Panc1 (cell line): ENCODE measurements at regions not wholly inside any gene's neighbourhood (a gene's known extent, or its start where the extent isn't known, plus 50 kb on each side); places are given as distances from the start of the nearest gene placed in this dataset.

Source experiments
- POLR2AphosphoS5 ChIP-seq: IDR thresholded peaks from 2 replicates; pipeline ENCODE4 v1.6.1; 2012; ENCODE audit warnings: mild to moderate bottlenecking, low read depth, low read length, moderate library complexity
- SIN3A ChIP-seq: IDR thresholded peaks from 2 replicates; pipeline ENCODE4 v1.6.1; 2012; ENCODE audit warnings: low read depth, mild to moderate bottlenecking, low read length, moderate library complexity, borderline replicate concordance; ENCODE audit not compliant: insufficient read depth
- TCF7L2 ChIP-seq: IDR thresholded peaks from 2 replicates; pipeline ENCODE4 v1.6.1; 2011; ENCODE audit warnings: mild to moderate bottlenecking, low read depth, low read length, inconsistent platforms
- TF ChIP-seq, protein P1 (sequence below): fragments of 450-650 bp; IDR thresholded peaks from 2 replicates; pipeline ENCODE4 v1.5.1; 2017; ENCODE audit warnings: mild to moderate bottlenecking
- TF ChIP-seq, protein P2 (sequence below), 2 experiments: IDR thresholded peaks; 2 replicates each; pipeline ENCODE4 v1.6.1; 2011 to 2012; ENCODE audit warnings: low read depth in 2 of 2, control low read depth in 1 of 2, low read length in 1 of 2, mild to moderate bottlenecking in 1 of 2, moderate library complexity in 1 of 2; ENCODE audit not compliant: insufficient read depth in 1 of 2

DNA sequence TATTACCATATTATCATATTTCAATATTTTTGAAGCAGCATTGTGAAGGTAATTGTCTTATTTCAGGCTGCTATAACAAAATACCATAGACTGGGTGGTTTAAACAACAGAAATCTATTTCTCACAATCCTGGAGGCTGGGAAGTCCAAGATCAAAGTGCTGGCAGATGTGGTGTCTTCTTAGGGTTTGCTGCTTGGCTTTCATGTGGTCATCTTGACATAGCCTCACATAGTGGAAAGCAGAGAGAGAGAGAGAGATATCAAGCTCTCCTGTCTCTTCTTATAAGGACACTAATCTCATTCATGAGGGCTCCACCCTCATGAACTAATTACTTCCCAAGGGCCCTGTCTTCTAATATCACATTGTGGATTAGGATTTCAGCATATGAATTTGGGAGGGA is 119.7 kb upstream of the NUDT6 start:
- TF ChIP-seq, protein P1, sequence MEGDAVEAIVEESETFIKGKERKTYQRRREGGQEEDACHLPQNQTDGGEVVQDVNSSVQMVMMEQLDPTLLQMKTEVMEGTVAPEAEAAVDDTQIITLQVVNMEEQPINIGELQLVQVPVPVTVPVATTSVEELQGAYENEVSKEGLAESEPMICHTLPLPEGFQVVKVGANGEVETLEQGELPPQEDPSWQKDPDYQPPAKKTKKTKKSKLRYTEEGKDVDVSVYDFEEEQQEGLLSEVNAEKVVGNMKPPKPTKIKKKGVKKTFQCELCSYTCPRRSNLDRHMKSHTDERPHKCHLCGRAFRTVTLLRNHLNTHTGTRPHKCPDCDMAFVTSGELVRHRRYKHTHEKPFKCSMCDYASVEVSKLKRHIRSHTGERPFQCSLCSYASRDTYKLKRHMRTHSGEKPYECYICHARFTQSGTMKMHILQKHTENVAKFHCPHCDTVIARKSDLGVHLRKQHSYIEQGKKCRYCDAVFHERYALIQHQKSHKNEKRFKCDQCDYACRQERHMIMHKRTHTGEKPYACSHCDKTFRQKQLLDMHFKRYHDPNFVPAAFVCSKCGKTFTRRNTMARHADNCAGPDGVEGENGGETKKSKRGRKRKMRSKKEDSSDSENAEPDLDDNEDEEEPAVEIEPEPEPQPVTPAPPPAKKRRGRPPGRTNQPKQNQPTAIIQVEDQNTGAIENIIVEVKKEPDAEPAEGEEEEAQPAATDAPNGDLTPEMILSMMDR: no peak
- TF ChIP-seq, protein P2, sequence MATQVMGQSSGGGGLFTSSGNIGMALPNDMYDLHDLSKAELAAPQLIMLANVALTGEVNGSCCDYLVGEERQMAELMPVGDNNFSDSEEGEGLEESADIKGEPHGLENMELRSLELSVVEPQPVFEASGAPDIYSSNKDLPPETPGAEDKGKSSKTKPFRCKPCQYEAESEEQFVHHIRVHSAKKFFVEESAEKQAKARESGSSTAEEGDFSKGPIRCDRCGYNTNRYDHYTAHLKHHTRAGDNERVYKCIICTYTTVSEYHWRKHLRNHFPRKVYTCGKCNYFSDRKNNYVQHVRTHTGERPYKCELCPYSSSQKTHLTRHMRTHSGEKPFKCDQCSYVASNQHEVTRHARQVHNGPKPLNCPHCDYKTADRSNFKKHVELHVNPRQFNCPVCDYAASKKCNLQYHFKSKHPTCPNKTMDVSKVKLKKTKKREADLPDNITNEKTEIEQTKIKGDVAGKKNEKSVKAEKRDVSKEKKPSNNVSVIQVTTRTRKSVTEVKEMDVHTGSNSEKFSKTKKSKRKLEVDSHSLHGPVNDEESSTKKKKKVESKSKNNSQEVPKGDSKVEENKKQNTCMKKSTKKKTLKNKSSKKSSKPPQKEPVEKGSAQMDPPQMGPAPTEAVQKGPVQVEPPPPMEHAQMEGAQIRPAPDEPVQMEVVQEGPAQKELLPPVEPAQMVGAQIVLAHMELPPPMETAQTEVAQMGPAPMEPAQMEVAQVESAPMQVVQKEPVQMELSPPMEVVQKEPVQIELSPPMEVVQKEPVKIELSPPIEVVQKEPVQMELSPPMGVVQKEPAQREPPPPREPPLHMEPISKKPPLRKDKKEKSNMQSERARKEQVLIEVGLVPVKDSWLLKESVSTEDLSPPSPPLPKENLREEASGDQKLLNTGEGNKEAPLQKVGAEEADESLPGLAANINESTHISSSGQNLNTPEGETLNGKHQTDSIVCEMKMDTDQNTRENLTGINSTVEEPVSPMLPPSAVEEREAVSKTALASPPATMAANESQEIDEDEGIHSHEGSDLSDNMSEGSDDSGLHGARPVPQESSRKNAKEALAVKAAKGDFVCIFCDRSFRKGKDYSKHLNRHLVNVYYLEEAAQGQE (IDR thresholded peaks at IDR 0.05; ENCODE audit: insufficient read depth in 1 of 2, low read depth in 2 of 2, low read length in 1 of 2): no peak
- TF ChIP-seq TCF7L2 (no peak), POLR2AphosphoS5 (no peak), SIN3A (no peak)
